ENCODE measurements at regions not wholly inside any gene's neighbourhood (a gene's known extent, or its start where the extent isn't known, plus 50 kb on each side); places are given as distances from the start of the nearest gene placed in this dataset.

DNA sequence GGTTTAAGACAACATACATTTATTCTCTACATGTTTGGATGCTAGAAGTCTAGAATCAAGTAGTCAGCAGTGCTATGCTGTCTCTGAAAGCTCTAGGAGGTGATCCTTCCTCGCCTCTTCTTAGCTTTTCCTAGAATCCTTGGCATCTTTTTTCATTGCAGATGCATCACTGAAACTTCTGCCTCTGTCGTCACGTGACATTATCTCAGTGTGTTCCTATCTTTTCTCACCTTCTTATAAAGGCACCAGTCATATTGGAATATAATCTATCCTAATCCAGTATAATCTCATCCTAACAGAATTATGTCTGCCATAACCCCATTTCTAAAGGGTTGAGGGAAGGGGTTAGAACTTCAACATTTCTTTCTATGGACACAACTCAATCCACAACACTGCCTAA lies 851.2 kb upstream of the CRIM1 start:
- TF ChIP-seq, protein P1, sequence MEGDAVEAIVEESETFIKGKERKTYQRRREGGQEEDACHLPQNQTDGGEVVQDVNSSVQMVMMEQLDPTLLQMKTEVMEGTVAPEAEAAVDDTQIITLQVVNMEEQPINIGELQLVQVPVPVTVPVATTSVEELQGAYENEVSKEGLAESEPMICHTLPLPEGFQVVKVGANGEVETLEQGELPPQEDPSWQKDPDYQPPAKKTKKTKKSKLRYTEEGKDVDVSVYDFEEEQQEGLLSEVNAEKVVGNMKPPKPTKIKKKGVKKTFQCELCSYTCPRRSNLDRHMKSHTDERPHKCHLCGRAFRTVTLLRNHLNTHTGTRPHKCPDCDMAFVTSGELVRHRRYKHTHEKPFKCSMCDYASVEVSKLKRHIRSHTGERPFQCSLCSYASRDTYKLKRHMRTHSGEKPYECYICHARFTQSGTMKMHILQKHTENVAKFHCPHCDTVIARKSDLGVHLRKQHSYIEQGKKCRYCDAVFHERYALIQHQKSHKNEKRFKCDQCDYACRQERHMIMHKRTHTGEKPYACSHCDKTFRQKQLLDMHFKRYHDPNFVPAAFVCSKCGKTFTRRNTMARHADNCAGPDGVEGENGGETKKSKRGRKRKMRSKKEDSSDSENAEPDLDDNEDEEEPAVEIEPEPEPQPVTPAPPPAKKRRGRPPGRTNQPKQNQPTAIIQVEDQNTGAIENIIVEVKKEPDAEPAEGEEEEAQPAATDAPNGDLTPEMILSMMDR (IDR thresholded peaks at IDR 0.05) = no peak
- TF ChIP-seq POLR2A (IDR thresholded peaks at IDR 0.05) = no peak

Measured in uterus (tissue), 2 donors.